ENCODE measurements at regions not wholly inside any gene's neighbourhood (a gene's known extent, or its start where the extent isn't known, plus 50 kb on each side); places are given as distances from the start of the nearest gene placed in this dataset.

DNA sequence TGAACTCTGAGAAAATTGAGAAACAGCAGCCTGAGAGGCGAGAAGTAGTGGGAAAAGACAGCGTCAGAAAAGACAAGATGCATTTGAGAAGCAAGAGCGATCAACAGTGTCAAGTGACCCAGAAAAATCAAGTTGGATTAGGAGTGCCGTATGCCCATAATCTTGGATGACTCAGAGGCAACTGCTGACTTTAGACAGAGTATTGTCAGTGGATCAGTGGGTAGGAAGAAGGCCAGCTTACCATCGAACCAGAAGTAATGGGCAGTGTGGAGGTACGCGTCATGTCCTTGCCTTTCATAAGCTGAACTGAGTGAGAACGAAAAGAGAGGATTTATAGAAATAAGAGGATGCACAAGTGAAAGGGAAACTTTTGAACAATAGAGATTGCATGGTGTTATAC lies 151.0 kb upstream of the NAV3 start:
- TF ChIP-seq CTCF (IDR thresholded peaks at IDR 0.05) (no peak), POLR2A (IDR thresholded peaks at IDR 0.05) (no peak)
